ENCODE measurements at regions not wholly inside any gene's neighbourhood (a gene's known extent, or its start where the extent isn't known, plus 50 kb on each side); places are given as distances from the start of the nearest gene placed in this dataset.

DNA sequence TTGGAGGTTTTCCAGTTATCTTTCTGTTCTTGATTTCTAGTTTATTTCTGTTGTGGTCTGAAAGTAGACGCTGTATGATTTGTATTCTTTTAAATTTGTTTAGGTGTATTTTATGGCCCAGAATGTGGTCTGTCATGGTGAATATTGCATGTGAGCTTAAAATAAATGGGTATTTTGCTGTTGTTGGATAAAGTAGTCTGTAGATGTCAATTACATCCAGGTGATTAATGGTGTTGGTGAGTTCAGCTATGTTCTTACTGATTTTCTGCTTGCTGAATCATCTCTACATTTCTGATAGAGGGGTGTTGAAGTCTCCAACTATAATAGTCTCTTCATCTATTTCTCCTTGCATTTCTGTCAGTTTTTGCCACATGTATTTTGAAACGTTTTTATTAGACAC is 383.3 kb upstream of the SGO1 start:
- POLR2A ChIA-PET (ENCODE audit: unreplicated experiment), result no interaction called here
- H2BK120ac ChIP-seq (ENCODE audit: low read depth, low read length), result no peak overlapping the region
- BruUV-seq (replicated peaks), result no TSS peak
- ATAC-seq (ENCODE audit: low read depth), result no peak
- H3K79me1 ChIP-seq (ENCODE audit: low read depth in 1 of 2, low read length in 2 of 2), result no peaks in the 10 kb centered on the region
- H4K8ac ChIP-seq (ENCODE audit: low read depth in 2 of 2, low read length in 2 of 2), result no peak overlapping the region
- CTCF ChIA-PET, result no interaction called here
- H2AK5ac ChIP-seq (ENCODE audit: low read depth, low read length), result no peak overlapping the region
- H3K18ac ChIP-seq (ENCODE audit: low read depth, low read length), result no peak overlapping the region
- H4K91ac ChIP-seq (ENCODE audit: insufficient read depth, low read depth, low read length), result no peak overlapping the region
- no peaks in the 10 kb centered on the region; the same call in 1 of the 2 replicates for H3K4me1 ChIP-seq (ENCODE audit: control insufficient read depth, insufficient read depth, low read length)
- H3K27ac ChIP-seq (ENCODE audit: insufficient read depth, low read length), result no peak overlapping the region
- no peaks in the 10 kb centered on the region for H3K36me3 ChIP-seq (ENCODE audit: control insufficient read depth, insufficient read depth, low read length)
- H3K23ac ChIP-seq (ENCODE audit: low read depth, low read length), result no peak overlapping the region
- H3K27me3 ChIP-seq (ENCODE audit: control insufficient read depth, insufficient read depth, low read length), result no peaks in the 10 kb centered on the region
- no peak overlapping the region for H3K14ac ChIP-seq (replicated peaks; ENCODE audit: low read depth, low read length)
- no peak overlapping the region for H2BK15ac ChIP-seq (ENCODE audit: low read depth, low read length)
- WGBS, 2 experiments (ENCODE audit: extremely low coverage in 2 of 2, insufficient read length in 1 of 2), result 0% methylated on average over 1 of the region's 2 CpGs; no CpG with 5 or more reads in 1 of the 2 experiments
- DNase-seq, result no peak
- H3K56ac ChIP-seq (ENCODE audit: extremely low read depth, insufficient read depth, low read length), result no peak overlapping the region
- H3K4me2 ChIP-seq (ENCODE audit: low read depth, low read length), result no peak overlapping the region
- H3K4me3 ChIP-seq (ENCODE audit: insufficient read depth, low read depth, low read length), result no peak overlapping the region
- H3K9ac ChIP-seq (ENCODE audit: low read depth, low read length), result no peak overlapping the region
- no peaks in the 10 kb centered on the region for H3K9me1 ChIP-seq (ENCODE audit: insufficient read depth, low read length)
- no peak overlapping the region for H2BK20ac ChIP-seq (ENCODE audit: low read depth, low read length)
- H4K20me1 ChIP-seq (ENCODE audit: insufficient read depth, low read length), result no peaks in the 10 kb centered on the region
- no peak overlapping the region for H3K4ac ChIP-seq (ENCODE audit: low read depth, low read length)
- intact Hi-C loops (cut with micrococcal nuclease) (no loop called here), in situ Hi-C loops (cut with MboI; ENCODE audit: low sequenced_read_pairs) (no loop called here), dilution Hi-C loops (cut with HindIII; ENCODE audit: low sequenced_read_pairs, unreplicated experiment) (no loop called here)
- H2BK5ac ChIP-seq (ENCODE audit: low read depth, low read length, poor library complexity, severe bottlenecking), result no peak overlapping the region
- no peak overlapping the region for H2AK9ac ChIP-seq (replicated peaks; ENCODE audit: low read depth, low read length, poor library complexity)
- TF ChIP-seq, protein P1, sequence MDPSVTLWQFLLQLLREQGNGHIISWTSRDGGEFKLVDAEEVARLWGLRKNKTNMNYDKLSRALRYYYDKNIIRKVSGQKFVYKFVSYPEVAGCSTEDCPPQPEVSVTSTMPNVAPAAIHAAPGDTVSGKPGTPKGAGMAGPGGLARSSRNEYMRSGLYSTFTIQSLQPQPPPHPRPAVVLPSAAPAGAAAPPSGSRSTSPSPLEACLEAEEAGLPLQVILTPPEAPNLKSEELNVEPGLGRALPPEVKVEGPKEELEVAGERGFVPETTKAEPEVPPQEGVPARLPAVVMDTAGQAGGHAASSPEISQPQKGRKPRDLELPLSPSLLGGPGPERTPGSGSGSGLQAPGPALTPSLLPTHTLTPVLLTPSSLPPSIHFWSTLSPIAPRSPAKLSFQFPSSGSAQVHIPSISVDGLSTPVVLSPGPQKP (IDR thresholded peaks at IDR 0.05; ENCODE audit: borderline replicate concordance, low read depth, low read length), result no peak
- H4K5ac ChIP-seq (ENCODE audit: low read depth, low read length), result no peak overlapping the region
- H3K9me3 ChIP-seq (ENCODE audit: control insufficient read depth, insufficient read depth, low read length), result no peaks in the 10 kb centered on the region
- no peak overlapping the region for H2AFZ ChIP-seq (replicated peaks; ENCODE audit: low read length, poor library complexity)
